ENCODE measurements at regions not wholly inside any gene's neighbourhood (a gene's known extent, or its start where the extent isn't known, plus 50 kb on each side); places are given as distances from the start of the nearest gene placed in this dataset.

DNA sequence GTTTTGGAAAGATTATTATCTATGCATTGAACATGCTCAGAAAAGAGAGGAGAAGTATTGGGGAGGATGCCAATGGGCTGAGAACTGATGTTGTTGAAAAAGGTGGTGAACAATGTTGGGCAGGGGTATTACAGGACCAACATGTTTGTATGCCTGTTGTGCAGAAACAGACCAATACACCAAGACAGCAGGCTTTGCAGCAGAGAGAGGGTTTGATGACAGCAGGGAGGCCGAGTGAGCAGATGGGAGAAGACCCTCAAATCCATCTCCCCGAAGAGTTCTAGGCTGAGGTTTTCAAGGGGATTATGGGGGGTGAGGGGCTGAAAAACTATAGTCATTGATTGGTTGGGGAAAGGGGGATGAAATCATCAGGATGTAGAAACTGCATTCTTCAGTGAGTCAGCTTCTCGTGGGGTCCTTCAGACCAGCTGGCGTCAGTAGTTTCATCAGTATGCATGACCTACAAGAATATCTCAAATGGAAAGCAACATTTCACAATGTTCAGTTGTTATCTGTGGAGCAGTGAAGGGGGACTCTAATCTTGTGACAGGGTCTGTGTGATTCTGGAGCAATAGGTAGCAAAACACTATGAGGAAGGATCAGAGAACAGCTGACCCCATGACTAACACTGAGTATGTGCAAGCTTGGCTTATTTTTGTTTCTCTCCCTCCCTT is 167.8 kb downstream of the BAMBI start:
- Histone ChIP-seq H3K27ac (ENCODE audit: control insufficient read depth, insufficient read depth, low read length) (no peak overlapping the region), H3K27me3 (ENCODE audit: control insufficient read depth, extremely low read depth, insufficient read depth, low read length) (no peaks in the 10 kb centered on the region), H2AFZ (ENCODE audit: control insufficient read depth, low read length) (no peak overlapping the region), H3K9me1 (ENCODE audit: control insufficient read depth, extremely low read depth, insufficient read depth, low read length) (no peaks in the 10 kb centered on the region), H3K79me2 (ENCODE audit: control insufficient read depth, insufficient read depth, low read length) (no peaks in the 10 kb centered on the region), H3K4me2 (ENCODE audit: control insufficient read depth, extremely low read depth, insufficient read depth, low read depth, low read length) (no peak overlapping the region), H4K20me1 (ENCODE audit: control insufficient read depth, extremely low read depth, insufficient read depth, low read length) (no peaks in the 10 kb centered on the region), H3K4me1 (ENCODE audit: control insufficient read depth, extremely low read depth, insufficient read depth, low read length) (no peaks in the 10 kb centered on the region), H3K9ac (ENCODE audit: control insufficient read depth, extremely low read depth, insufficient read depth, low read length) (no peak overlapping the region), H3K9me3 (ENCODE audit: control insufficient read depth, low read depth, low read length) (peaks cover 3% of the 10 kb centered on the region), H3K36me3 (ENCODE audit: control insufficient read depth in 2 of 2, extremely low read depth in 1 of 2, insufficient read depth in 2 of 2, low read length in 2 of 2) (no peaks in the 10 kb centered on the region), H3K4me3 (ENCODE audit: control insufficient read depth in 2 of 3, extremely low read depth in 1 of 3, insufficient read depth in 2 of 3, low read depth in 1 of 3, low read length in 3 of 3) (no peak overlapping the region)
- DNase-seq (ENCODE audit: low read depth, low spot score) (no peak), FAIRE-seq (no peak)
- no peak for TF ChIP-seq EZH2 (IDR thresholded peaks at IDR 0.05; ENCODE audit: low read length)
- TF ChIP-seq, protein P1, sequence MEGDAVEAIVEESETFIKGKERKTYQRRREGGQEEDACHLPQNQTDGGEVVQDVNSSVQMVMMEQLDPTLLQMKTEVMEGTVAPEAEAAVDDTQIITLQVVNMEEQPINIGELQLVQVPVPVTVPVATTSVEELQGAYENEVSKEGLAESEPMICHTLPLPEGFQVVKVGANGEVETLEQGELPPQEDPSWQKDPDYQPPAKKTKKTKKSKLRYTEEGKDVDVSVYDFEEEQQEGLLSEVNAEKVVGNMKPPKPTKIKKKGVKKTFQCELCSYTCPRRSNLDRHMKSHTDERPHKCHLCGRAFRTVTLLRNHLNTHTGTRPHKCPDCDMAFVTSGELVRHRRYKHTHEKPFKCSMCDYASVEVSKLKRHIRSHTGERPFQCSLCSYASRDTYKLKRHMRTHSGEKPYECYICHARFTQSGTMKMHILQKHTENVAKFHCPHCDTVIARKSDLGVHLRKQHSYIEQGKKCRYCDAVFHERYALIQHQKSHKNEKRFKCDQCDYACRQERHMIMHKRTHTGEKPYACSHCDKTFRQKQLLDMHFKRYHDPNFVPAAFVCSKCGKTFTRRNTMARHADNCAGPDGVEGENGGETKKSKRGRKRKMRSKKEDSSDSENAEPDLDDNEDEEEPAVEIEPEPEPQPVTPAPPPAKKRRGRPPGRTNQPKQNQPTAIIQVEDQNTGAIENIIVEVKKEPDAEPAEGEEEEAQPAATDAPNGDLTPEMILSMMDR (optimal IDR thresholded peaks at IDR 0.05 in 1 of 3, IDR thresholded peaks at IDR 0.05 in 1 of 3, conservative IDR thresholded peaks at IDR 0.05 in 1 of 3; ENCODE audit: extremely low read depth in 1 of 3, insufficient read depth in 2 of 3, low read length in 3 of 3) = no peak
- dilution Hi-C loops (cut with MboI; ENCODE audit: extremely low pct_ligation_motif_present, low sequenced_read_pairs) = no loop called here

DNA sequence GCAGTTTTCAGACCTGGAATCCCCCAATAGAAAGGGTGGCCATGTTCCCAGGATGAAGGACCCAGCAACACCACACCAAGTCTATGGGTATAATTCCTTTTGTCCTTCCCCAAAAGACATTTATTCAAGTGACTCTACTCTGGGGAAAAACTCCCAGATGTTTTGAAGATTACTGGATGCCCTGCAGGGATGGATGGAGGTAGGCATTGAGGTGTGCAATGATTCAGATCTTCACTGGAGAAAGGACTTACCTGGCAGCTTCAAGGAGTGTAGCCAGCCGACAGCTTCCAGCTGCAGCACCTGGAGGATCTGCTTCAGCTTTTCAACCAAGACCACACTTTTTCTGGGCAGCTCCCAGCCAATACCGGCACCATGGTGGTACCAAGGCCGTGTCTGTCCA is 172.0 kb downstream of the BAMBI start:
- no peak for TF ChIP-seq EZH2 (IDR thresholded peaks at IDR 0.05; ENCODE audit: low read length)
- TF ChIP-seq, protein P1 (optimal IDR thresholded peaks at IDR 0.05 in 1 of 3, IDR thresholded peaks at IDR 0.05 in 1 of 3, conservative IDR thresholded peaks at IDR 0.05 in 1 of 3; ENCODE audit: extremely low read depth in 1 of 3, insufficient read depth in 2 of 3, low read length in 3 of 3) = no peak
- no peaks in the 10 kb centered on the region for H3K9me1 ChIP-seq (ENCODE audit: control insufficient read depth, extremely low read depth, insufficient read depth, low read length)
- H3K4me2 ChIP-seq (ENCODE audit: control insufficient read depth, extremely low read depth, insufficient read depth, low read depth, low read length) = no peak overlapping the region
- dilution Hi-C loops (cut with MboI; ENCODE audit: extremely low pct_ligation_motif_present, low sequenced_read_pairs) = no loop called here
- FAIRE-seq = no peak
- no peak overlapping the region for H3K4me3 ChIP-seq (ENCODE audit: control insufficient read depth in 2 of 3, extremely low read depth in 1 of 3, insufficient read depth in 2 of 3, low read depth in 1 of 3, low read length in 3 of 3)
- H2AFZ ChIP-seq (ENCODE audit: control insufficient read depth, low read length) = no peak overlapping the region
- no peaks in the 10 kb centered on the region for H3K79me2 ChIP-seq (ENCODE audit: control insufficient read depth, insufficient read depth, low read length)
- no peak overlapping the region for H3K9ac ChIP-seq (ENCODE audit: control insufficient read depth, extremely low read depth, insufficient read depth, low read length)
- peaks cover 3% of the 10 kb centered on the region for H3K9me3 ChIP-seq (ENCODE audit: control insufficient read depth, low read depth, low read length)
- H4K20me1 ChIP-seq (ENCODE audit: control insufficient read depth, extremely low read depth, insufficient read depth, low read length) = no peaks in the 10 kb centered on the region
- DNase-seq (ENCODE audit: low read depth, low spot score) = no peak
- no peaks in the 10 kb centered on the region for H3K4me1 ChIP-seq (ENCODE audit: control insufficient read depth, extremely low read depth, insufficient read depth, low read length)
- no peak overlapping the region for H3K27ac ChIP-seq (ENCODE audit: control insufficient read depth, insufficient read depth, low read length)
- no peaks in the 10 kb centered on the region for H3K27me3 ChIP-seq (ENCODE audit: control insufficient read depth, extremely low read depth, insufficient read depth, low read length)
- H3K36me3 ChIP-seq (ENCODE audit: control insufficient read depth in 2 of 2, extremely low read depth in 1 of 2, insufficient read depth in 2 of 2, low read length in 2 of 2) = no peaks in the 10 kb centered on the region
